CD4-positive, alpha-beta T cell treated with Interleukin-15 for 4 hours (primary cell): ENCODE measurements at regions not wholly inside any gene's neighbourhood (a gene's known extent, or its start where the extent isn't known, plus 50 kb on each side); places are given as distances from the start of the nearest gene placed in this dataset.
"Not testable (repeated sequence)": the region's sequence is repeated elsewhere in the genome, so short reads cannot be mapped to it uniquely, and the experiment has no call there.

Experiments used
- DNase-seq: peaks from one replicate; pipeline ENCODE4 v3.0.0-alpha.2; 2020; ENCODE audit warnings: low spot score

GRCh38 chr15:30195355-30196008, 60.6 kb downstream of the GOLGA8T start:
- DNase-seq, result not testable (repeated sequence)

- peak; percentile 21 for DNase-seq
Measured at GRCh38 chr15:30196009-30196375, 61.1 kb downstream of the GOLGA8T start.

- not testable (repeated sequence) for DNase-seq
Measured at GRCh38 chr15:30196769-30197168, 61.9 kb downstream of the GOLGA8T start.

- DNase-seq, result not testable (repeated sequence)
Measured at GRCh38 chr15:30201517-30201916, 66.7 kb downstream of the GOLGA8T start.

- DNase-seq, result not testable (repeated sequence)
Measured at GRCh38 chr15:30213733-30214132, 78.9 kb downstream of the GOLGA8T start.

GRCh38 chr15:30221803-30222202, 87.0 kb downstream of the GOLGA8T start:
- DNase-seq, result not testable (repeated sequence)

GRCh38 chr15:30222798-30223591, 88.1 kb downstream of the GOLGA8T start:
- not testable (repeated sequence) for DNase-seq

- DNase-seq, result not testable (repeated sequence)
Measured at GRCh38 chr15:30225233-30225891, 90.5 kb downstream of the GOLGA8T start.

- not testable (repeated sequence) for DNase-seq
Measured at GRCh38 chr15:30261432-30262141, 126.7 kb downstream of the GOLGA8T start.

GRCh38 chr15:30262142-30262460, 127.2 kb downstream of the GOLGA8T start:
- not testable (repeated sequence) for DNase-seq

- DNase-seq, result not testable (repeated sequence)
Measured at GRCh38 chr15:30264000-30264399, 129.1 kb downstream of the GOLGA8T start.

GRCh38 chr15:30295150-30295844, 98.0 kb downstream of the CHRFAM7A start:
- not testable (repeated sequence) for DNase-seq

- not testable (repeated sequence) for DNase-seq
Measured at GRCh38 chr15:30303968-30304367, 89.4 kb downstream of the CHRFAM7A start.
